GM23338 (cell line): ENCODE measurements at regions not wholly inside any gene's neighbourhood (a gene's known extent, or its start where the extent isn't known, plus 50 kb on each side); places are given as distances from the start of the nearest gene placed in this dataset.

Experiments used
- ATAC-seq: fragments of 200-7000 bp; cut with Tn5 transposase; 3 replicates; pipeline ENCODE4 v1.9.1; 2020
- DNase-seq: peaks from one replicate; pipeline ENCODE4 v3.0.0-alpha.2; 2015; ENCODE audit warnings: low spot score
- H2AFZ ChIP-seq: fragments of 200-600 bp; sonication (generic); 2 replicates; pipeline ENCODE4 v1.8.0; 2016; ENCODE audit warnings: antibody characterized with exemption, mild to moderate bottlenecking, moderate library complexity
- H3F3A ChIP-seq: fragments of 200-600 bp; sonication (generic); replicated peaks from 2 replicates; pipeline ENCODE4 v1.8.0; 2017; ENCODE audit warnings: antibody characterized with exemption, mixed run types, low read depth
- H3K27ac ChIP-seq: fragments of 200-600 bp; sonication (generic); 2 replicates; pipeline ENCODE4 v1.6.1; 2016; ENCODE audit warnings: low read depth
- H3K27me3 ChIP-seq: fragments of 200-600 bp; sonication (generic); 2 replicates; pipeline ENCODE4 v1.8.0; 2016; ENCODE audit warnings: mild to moderate bottlenecking, mixed run types, moderate library complexity; ENCODE audit not compliant: insufficient read depth
- H3K36me3 ChIP-seq: fragments of 200-600 bp; sonication (generic); 2 replicates; pipeline ENCODE4 v1.8.0; 2016; ENCODE audit warnings: mild to moderate bottlenecking; ENCODE audit not compliant: insufficient read depth
- H3K4me1 ChIP-seq: fragments of 200-600 bp; sonication (generic); 2 replicates; pipeline ENCODE4 v1.8.0; 2016; ENCODE audit warnings: mild to moderate bottlenecking, moderate library complexity; ENCODE audit not compliant: insufficient read depth
- H3K4me2 ChIP-seq: fragments of 200-600 bp; sonication (generic); 2 replicates; pipeline ENCODE4 v1.7.1; 2017; ENCODE audit warnings: mixed run types
- H3K4me3 ChIP-seq: fragments of 200-600 bp; sonication (generic); 2 replicates; pipeline ENCODE4 v1.6.1; 2016; ENCODE audit warnings: mixed run types
- H3K79me2 ChIP-seq: fragments of 200-600 bp; sonication (generic); replicated peaks from 2 replicates; pipeline ENCODE4 v1.8.0; 2017; ENCODE audit warnings: mild to moderate bottlenecking; ENCODE audit not compliant: insufficient read depth
- H3K9me2 ChIP-seq: fragments of 200-600 bp; sonication (generic); 2 replicates; pipeline ENCODE4 v1.8.0; 2017; ENCODE audit not compliant: insufficient read depth
- H4K20me1 ChIP-seq: fragments of 200-600 bp; sonication (generic); replicated peaks from 2 replicates; pipeline ENCODE4 v1.8.0; 2017; ENCODE audit warnings: mild to moderate bottlenecking; ENCODE audit not compliant: insufficient read depth
- H3K27ac Mint-ChIP-seq: 2 replicates; pipeline ENCODE4 v1.8.0; 2020; ENCODE audit warnings: inconsistent platforms, mild to moderate bottlenecking, moderate library complexity, mixed read lengths
- H3K27me3 Mint-ChIP-seq: 3 replicates; pipeline ENCODE4 v1.8.0; 2022; ENCODE audit warnings: low read depth, mild to moderate bottlenecking, moderate library complexity, mixed read lengths, inconsistent platforms; ENCODE audit not compliant: insufficient read depth, poor library complexity
- H3K36me3 Mint-ChIP-seq: 3 replicates; pipeline ENCODE4 v1.8.0; 2021; ENCODE audit warnings: low read depth, mild to moderate bottlenecking, inconsistent platforms, moderate library complexity, mixed read lengths
- H3K4me1 Mint-ChIP-seq: 3 replicates; pipeline ENCODE4 v1.8.0; 2020; ENCODE audit warnings: mild to moderate bottlenecking, inconsistent platforms, mixed read lengths
- H3K4me3 Mint-ChIP-seq: 3 replicates; pipeline ENCODE4 v1.8.0; 2021; ENCODE audit warnings: moderate library complexity, mild to moderate bottlenecking, inconsistent platforms, mixed read lengths
- H3K9me3 Mint-ChIP-seq: 3 replicates; pipeline ENCODE4 v1.8.0; 2020; ENCODE audit warnings: moderate library complexity, mild to moderate bottlenecking, inconsistent platforms, mixed read lengths
- EZH2 ChIP-seq: fragments of 200-600 bp; sonication (generic); IDR thresholded peaks from one replicate; pipeline ENCODE4 v1.8.0; 2017; ENCODE audit warnings: antibody characterized with exemption, mild to moderate bottlenecking, low read depth; ENCODE audit not compliant: unreplicated experiment
- EZH2phosphoT487 ChIP-seq: fragments of 200-600 bp; sonication (generic); IDR thresholded peaks from one replicate; pipeline ENCODE4 v1.8.1; 2018; ENCODE audit warnings: antibody characterized with exemption; ENCODE audit not compliant: unreplicated experiment
- JUNB ChIP-seq: IDR thresholded peaks from one replicate; pipeline ENCODE4 v1.6.1; 2016; ENCODE audit warnings: antibody characterized with exemption; ENCODE audit not compliant: unreplicated experiment
- REST ChIP-seq: IDR thresholded peaks from one replicate; pipeline ENCODE4 v1.6.1; 2018; ENCODE audit warnings: antibody characterized with exemption; ENCODE audit not compliant: unreplicated experiment
- ZNF462 ChIP-seq: fragments of 250-450 bp; sonication (Bioruptor Pico); IDR thresholded peaks from 2 replicates; pipeline ENCODE4 v1.5.0; 2020; ENCODE audit warnings: mild to moderate bottlenecking, moderate library complexity

GRCh38 chr6:90948540-90948939 is 361.7 kb upstream of the MAP3K7 start (continued):
- TF ChIP-seq EZH2phosphoT487: no peak
- no peak for TF ChIP-seq EZH2

- Histone ChIP-seq H3K36me3 (no peaks in the 10 kb centered on the region), H3K4me1 (no peaks in the 10 kb centered on the region), H3F3A (no peaks in the 10 kb centered on the region), H3K27me3 (no peaks in the 10 kb centered on the region), H3K4me3 (no peak overlapping the region), H3K4me2 (no peak overlapping the region), H2AFZ (no peak overlapping the region), H3K79me2 (no peaks in the 10 kb centered on the region), H3K27ac (no peak overlapping the region), H4K20me1 (no peaks in the 10 kb centered on the region), H3K9me2 (no peaks in the 10 kb centered on the region)
- Mint-ChIP-seq H3K36me3 (no peaks in the 10 kb centered on the region; the same call in 2 of the 3 replicates), H3K4me3 (no peak overlapping the region), H3K27ac (no peak overlapping the region), H3K4me1 (no peaks in the 10 kb centered on the region), H3K27me3 (peaks cover 2% of the 10 kb centered on the region), H3K9me3 (no peaks in the 10 kb centered on the region)
- TF ChIP-seq ZNF462 (no peak), JUNB (no peak), REST (peak; percentile 38)
- DNase-seq: no peak
- ATAC-seq: no peak; the same call in 2 of the 3 replicates
Observed at GRCh38 chr6:90947184-90948064, 360.6 kb upstream of the MAP3K7 start.
